ENCODE measurements at regions not wholly inside any gene's neighbourhood (a gene's known extent, or its start where the extent isn't known, plus 50 kb on each side); places are given as distances from the start of the nearest gene placed in this dataset.

GRCh38 chr12:102543494-102544485 is 63.4 kb upstream of the IGF1 start:
- H3K4me3 ChIP-seq (ENCODE audit: low read depth, low read length), result no peak overlapping the region
- TF ChIP-seq MAX (IDR thresholded peaks at IDR 0.05; ENCODE audit: low read depth, low read length) (no peak), POLR2A (IDR thresholded peaks at IDR 0.05; ENCODE audit: extremely low read depth, insufficient read length) (no peak), CTCF (IDR thresholded peaks at IDR 0.05; ENCODE audit: low read depth, low read length) (peak; percentile 46)
- DNase-seq (ENCODE audit: low read depth), result peak; percentile 15

- TF ChIP-seq MYC (IDR thresholded peaks at IDR 0.05; ENCODE audit: low read depth, low read length), result no peak
- no peak overlapping the region for H3K4me3 ChIP-seq (ENCODE audit: low read depth, low read length)
These were observed 62.6 kb upstream of the IGF1 start for GRCh38 chr12:102542816-102543440.

DNA sequence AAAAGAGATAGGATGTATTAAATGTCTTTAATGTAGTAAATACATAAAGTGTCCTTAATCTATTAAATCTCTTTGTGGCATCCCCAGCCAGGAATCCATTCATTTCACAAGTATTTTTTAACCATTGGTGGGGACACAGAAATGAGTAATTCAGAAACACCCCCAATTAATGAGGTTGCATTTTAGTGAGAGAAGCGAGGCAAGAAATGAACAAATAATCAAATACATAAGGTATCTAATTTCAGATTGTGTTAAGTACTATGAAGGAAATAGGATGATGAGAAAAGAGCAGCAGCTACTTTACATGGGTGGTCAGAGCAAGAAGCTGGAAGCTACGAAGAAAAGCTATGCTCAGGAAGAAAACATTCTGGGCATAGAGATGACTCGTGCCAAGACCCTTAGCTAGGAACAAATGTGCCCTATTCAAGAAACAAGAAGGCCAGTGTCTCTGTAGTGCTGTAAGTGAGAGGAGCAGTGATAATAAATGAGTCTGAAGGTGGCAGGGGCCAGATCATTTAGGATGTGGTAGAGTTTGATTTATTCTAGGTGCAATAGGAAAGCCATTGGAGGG is 60.5 kb upstream of the IGF1 start:
- H3K4me3 ChIP-seq (ENCODE audit: low read depth, low read length), result no peak overlapping the region
- TF ChIP-seq CTCF (IDR thresholded peaks at IDR 0.05; ENCODE audit: low read depth, low read length) (no peak), MYC (IDR thresholded peaks at IDR 0.05; ENCODE audit: low read depth, low read length) (no peak), MAX (IDR thresholded peaks at IDR 0.05; ENCODE audit: low read depth, low read length) (no peak), POLR2A (IDR thresholded peaks at IDR 0.05; ENCODE audit: extremely low read depth, insufficient read length) (no peak)
- DNase-seq (ENCODE audit: low read depth), result no peak

More at GRCh38 chr12:102542816-102543440, 62.6 kb upstream of the IGF1 start:
- DNase-seq (ENCODE audit: low read depth), result no peak

DNA sequence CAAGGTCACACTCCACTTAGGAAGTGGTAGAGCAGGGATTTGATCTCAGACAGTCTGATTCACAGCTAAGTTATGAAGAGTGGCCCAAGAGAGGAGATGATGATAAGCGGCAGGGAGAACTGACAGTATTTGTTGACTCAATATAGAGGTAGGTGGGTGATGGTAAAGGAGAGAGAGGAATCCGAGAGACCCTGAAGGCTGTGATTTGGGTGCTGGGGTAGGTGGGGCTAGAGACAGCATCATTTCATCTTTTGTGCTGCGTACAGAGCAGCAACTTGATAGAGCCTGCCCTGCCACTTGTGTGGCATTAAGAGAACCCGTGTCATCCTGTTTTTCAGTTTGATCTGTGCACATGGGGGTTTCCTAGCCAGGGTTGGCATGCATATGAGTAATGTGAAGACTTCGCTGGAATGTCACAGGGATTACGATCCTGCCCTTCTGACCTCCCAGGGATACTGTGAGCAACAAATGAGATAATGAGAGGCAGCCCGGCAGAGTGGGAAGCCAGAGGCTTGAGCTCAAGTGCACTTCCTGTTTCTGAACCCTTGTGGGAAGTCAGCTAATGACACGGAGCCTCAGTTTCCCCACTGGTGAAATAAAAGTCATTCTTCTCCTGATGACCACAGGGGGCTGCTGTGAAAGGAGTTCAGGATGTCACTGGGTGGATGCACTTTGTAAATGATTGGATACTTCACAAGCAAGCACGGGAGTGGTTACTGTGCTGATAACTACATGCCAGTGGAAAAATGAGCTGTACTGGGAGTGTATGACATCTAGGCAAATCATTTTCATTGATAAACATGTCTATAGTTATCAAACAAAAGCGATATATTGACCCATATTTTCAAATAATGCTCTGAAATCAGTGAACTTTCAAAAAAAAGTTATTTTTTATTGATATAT is 59.5 kb upstream of the IGF1 start:
- no peak for DNase-seq (ENCODE audit: low read depth)
- TF ChIP-seq MYC (IDR thresholded peaks at IDR 0.05; ENCODE audit: low read depth, low read length) (no peak), MAX (IDR thresholded peaks at IDR 0.05; ENCODE audit: low read depth, low read length) (no peak), CTCF (IDR thresholded peaks at IDR 0.05; ENCODE audit: low read depth, low read length) (no peak), POLR2A (IDR thresholded peaks at IDR 0.05; ENCODE audit: extremely low read depth, insufficient read length) (no peak)
- no peak overlapping the region for H3K4me3 ChIP-seq (ENCODE audit: low read depth, low read length)

GRCh38 chr12:102535306-102535705 is 54.9 kb upstream of the IGF1 start:
- TF ChIP-seq MYC (IDR thresholded peaks at IDR 0.05; ENCODE audit: low read depth, low read length), result no peak
- no peak for TF ChIP-seq CTCF (IDR thresholded peaks at IDR 0.05; ENCODE audit: low read depth, low read length)
- no peak for TF ChIP-seq POLR2A (IDR thresholded peaks at IDR 0.05; ENCODE audit: extremely low read depth, insufficient read length)
- TF ChIP-seq MAX (IDR thresholded peaks at IDR 0.05; ENCODE audit: low read depth, low read length), result no peak
- no peak overlapping the region for H3K4me3 ChIP-seq (ENCODE audit: low read depth, low read length)
- DNase-seq (ENCODE audit: low read depth), result no peak

Data from NB4 (cell line).